ENCODE measurements at regions not wholly inside any gene's neighbourhood (a gene's known extent, or its start where the extent isn't known, plus 50 kb on each side); places are given as distances from the start of the nearest gene placed in this dataset.
"Not testable (repeated sequence)": the region's sequence is repeated elsewhere in the genome, so short reads cannot be mapped to it uniquely, and the experiment has no call there.

GRCh38 chr13:80177327-80177726 is 163.6 kb downstream of the SPRY2 start:
- Histone ChIP-seq H3K4me1 (ENCODE audit: control insufficient read depth, insufficient read depth, low read length) (no peaks in the 10 kb centered on the region), H3K36me3 (ENCODE audit: control insufficient read depth, insufficient read depth, low read length) (no peaks in the 10 kb centered on the region), H3K27me3 (ENCODE audit: control insufficient read depth, insufficient read depth, low read length) (no peaks in the 10 kb centered on the region), H3K27ac (ENCODE audit: low read length) (no peak overlapping the region), H3K4me3 (ENCODE audit: low read length) (no peak overlapping the region), H3K9me3 (ENCODE audit: control insufficient read depth, insufficient read depth, low read length) (no peaks in the 10 kb centered on the region)
- no CpG with 5 or more reads among the region's 3 CpGs for WGBS (ENCODE audit: insufficient coverage, insufficient read length)
- no peak for DNase-seq (ENCODE audit: low read depth, low spot score)

- DNase-seq (ENCODE audit: low read depth, low spot score), result no peak
- WGBS (ENCODE audit: insufficient coverage, insufficient read length), result no CpG with 5 or more reads among the region's 2 CpGs
- H3K4me1 ChIP-seq (ENCODE audit: control insufficient read depth, insufficient read depth, low read length), result no peaks in the 10 kb centered on the region
- H3K27me3 ChIP-seq (ENCODE audit: control insufficient read depth, insufficient read depth, low read length), result no peaks in the 10 kb centered on the region
- H3K9me3 ChIP-seq (ENCODE audit: control insufficient read depth, insufficient read depth, low read length), result no peaks in the 10 kb centered on the region
- no peaks in the 10 kb centered on the region for H3K36me3 ChIP-seq (ENCODE audit: control insufficient read depth, insufficient read depth, low read length)
- no peak overlapping the region for H3K27ac ChIP-seq (ENCODE audit: low read length)
- H3K4me3 ChIP-seq (ENCODE audit: low read length), result no peak overlapping the region
These were observed 167.7 kb downstream of the SPRY2 start for GRCh38 chr13:80173224-80173623.

GRCh38 chr13:80171096-80171495 is 169.8 kb downstream of the SPRY2 start:
- Histone ChIP-seq H3K4me3 (ENCODE audit: low read length) (no peak overlapping the region), H3K36me3 (ENCODE audit: control insufficient read depth, insufficient read depth, low read length) (no peaks in the 10 kb centered on the region), H3K27ac (ENCODE audit: low read length) (no peak overlapping the region), H3K27me3 (ENCODE audit: control insufficient read depth, insufficient read depth, low read length) (no peaks in the 10 kb centered on the region), H3K4me1 (ENCODE audit: control insufficient read depth, insufficient read depth, low read length) (no peaks in the 10 kb centered on the region), H3K9me3 (ENCODE audit: control insufficient read depth, insufficient read depth, low read length) (no peaks in the 10 kb centered on the region)
- WGBS (ENCODE audit: insufficient coverage, insufficient read length), result no CpG with 5 or more reads among the region's 4 CpGs
- no peak for DNase-seq (ENCODE audit: low read depth, low spot score)

- Histone ChIP-seq H3K36me3 (ENCODE audit: control insufficient read depth, insufficient read depth, low read length) (no peaks in the 10 kb centered on the region), H3K4me1 (ENCODE audit: control insufficient read depth, insufficient read depth, low read length) (no peaks in the 10 kb centered on the region), H3K9me3 (ENCODE audit: control insufficient read depth, insufficient read depth, low read length) (no peaks in the 10 kb centered on the region), H3K27ac (ENCODE audit: low read length) (no peak overlapping the region), H3K4me3 (ENCODE audit: low read length) (no peak overlapping the region), H3K27me3 (ENCODE audit: control insufficient read depth, insufficient read depth, low read length) (no peaks in the 10 kb centered on the region)
- WGBS (ENCODE audit: insufficient coverage, insufficient read length), result no CpG with 5 or more reads among the region's 3 CpGs
- no peak for DNase-seq (ENCODE audit: low read depth, low spot score)
These were observed 172.7 kb downstream of the SPRY2 start for GRCh38 chr13:80168089-80168850.

- Histone ChIP-seq H3K36me3 (ENCODE audit: control insufficient read depth, insufficient read depth, low read length) (no peaks in the 10 kb centered on the region), H3K27ac (ENCODE audit: low read length) (no peak overlapping the region), H3K27me3 (ENCODE audit: control insufficient read depth, insufficient read depth, low read length) (no peaks in the 10 kb centered on the region), H3K9me3 (ENCODE audit: control insufficient read depth, insufficient read depth, low read length) (no peaks in the 10 kb centered on the region), H3K4me1 (ENCODE audit: control insufficient read depth, insufficient read depth, low read length) (no peaks in the 10 kb centered on the region), H3K4me3 (ENCODE audit: low read length) (no peak overlapping the region)
- WGBS (ENCODE audit: insufficient coverage, insufficient read length), result no CpG with 5 or more reads among the region's 5 CpGs
- no peak for DNase-seq (ENCODE audit: low read depth, low spot score)
These were observed 174.6 kb downstream of the SPRY2 start for GRCh38 chr13:80166352-80166751.

- Histone ChIP-seq H3K9me3 (ENCODE audit: control insufficient read depth, insufficient read depth, low read length) (no peaks in the 10 kb centered on the region), H3K27me3 (ENCODE audit: control insufficient read depth, insufficient read depth, low read length) (no peaks in the 10 kb centered on the region), H3K36me3 (ENCODE audit: control insufficient read depth, insufficient read depth, low read length) (no peaks in the 10 kb centered on the region), H3K27ac (ENCODE audit: low read length) (no peak overlapping the region), H3K4me1 (ENCODE audit: control insufficient read depth, insufficient read depth, low read length) (no peaks in the 10 kb centered on the region), H3K4me3 (ENCODE audit: low read length) (no peak overlapping the region)
- DNase-seq (ENCODE audit: low read depth, low spot score), result no peak
- WGBS (ENCODE audit: insufficient coverage, insufficient read length), result no CpG with 5 or more reads among the region's 5 CpGs
These were observed 176.5 kb downstream of the SPRY2 start for GRCh38 chr13:80164462-80164861.

- Histone ChIP-seq H3K4me1 (ENCODE audit: control insufficient read depth, insufficient read depth, low read length) (no peaks in the 10 kb centered on the region), H3K4me3 (ENCODE audit: low read length) (no peak overlapping the region), H3K27me3 (ENCODE audit: control insufficient read depth, insufficient read depth, low read length) (no peaks in the 10 kb centered on the region), H3K36me3 (ENCODE audit: control insufficient read depth, insufficient read depth, low read length) (no peaks in the 10 kb centered on the region), H3K9me3 (ENCODE audit: control insufficient read depth, insufficient read depth, low read length) (no peaks in the 10 kb centered on the region), H3K27ac (ENCODE audit: low read length) (no peak overlapping the region)
- WGBS (ENCODE audit: insufficient coverage, insufficient read length), result no CpG with 5 or more reads among the region's 5 CpGs
- DNase-seq (ENCODE audit: low read depth, low spot score), result no peak
These were observed 179.0 kb downstream of the SPRY2 start for GRCh38 chr13:80161896-80162295.

- Histone ChIP-seq H3K36me3 (ENCODE audit: control insufficient read depth, insufficient read depth, low read length) (no peaks in the 10 kb centered on the region), H3K27me3 (ENCODE audit: control insufficient read depth, insufficient read depth, low read length) (no peaks in the 10 kb centered on the region), H3K9me3 (ENCODE audit: control insufficient read depth, insufficient read depth, low read length) (no peaks in the 10 kb centered on the region), H3K27ac (ENCODE audit: low read length) (no peak overlapping the region), H3K4me1 (ENCODE audit: control insufficient read depth, insufficient read depth, low read length) (no peaks in the 10 kb centered on the region), H3K4me3 (ENCODE audit: low read length) (no peak overlapping the region)
- DNase-seq (ENCODE audit: low read depth, low spot score), result no peak
- WGBS (ENCODE audit: insufficient coverage, insufficient read length), result no CpG with 5 or more reads among the region's 2 CpGs
These were observed 179.7 kb downstream of the SPRY2 start for GRCh38 chr13:80161219-80161618.

GRCh38 chr13:80160110-80160509 is 180.8 kb downstream of the SPRY2 start:
- Histone ChIP-seq H3K36me3 (ENCODE audit: control insufficient read depth, insufficient read depth, low read length) (no peaks in the 10 kb centered on the region), H3K4me3 (ENCODE audit: low read length) (no peak overlapping the region), H3K27ac (ENCODE audit: low read length) (no peak overlapping the region), H3K27me3 (ENCODE audit: control insufficient read depth, insufficient read depth, low read length) (no peaks in the 10 kb centered on the region), H3K9me3 (ENCODE audit: control insufficient read depth, insufficient read depth, low read length) (no peaks in the 10 kb centered on the region), H3K4me1 (ENCODE audit: control insufficient read depth, insufficient read depth, low read length) (no peaks in the 10 kb centered on the region)
- DNase-seq (ENCODE audit: low read depth, low spot score), result no peak

GRCh38 chr13:80157261-80157932 is 183.5 kb downstream of the SPRY2 start:
- Histone ChIP-seq H3K4me1 (ENCODE audit: control insufficient read depth, insufficient read depth, low read length) (no peaks in the 10 kb centered on the region), H3K9me3 (ENCODE audit: control insufficient read depth, insufficient read depth, low read length) (no peaks in the 10 kb centered on the region), H3K27me3 (ENCODE audit: control insufficient read depth, insufficient read depth, low read length) (no peaks in the 10 kb centered on the region), H3K4me3 (ENCODE audit: low read length) (no peak overlapping the region), H3K36me3 (ENCODE audit: control insufficient read depth, insufficient read depth, low read length) (no peaks in the 10 kb centered on the region), H3K27ac (ENCODE audit: low read length) (no peak overlapping the region)
- WGBS (ENCODE audit: insufficient coverage, insufficient read length), result no CpG with 5 or more reads among the region's 3 CpGs
- DNase-seq (ENCODE audit: low read depth, low spot score), result no peak

- not testable (repeated sequence) for DNase-seq (ENCODE audit: low read depth, low spot score); H3K27ac ChIP-seq (ENCODE audit: low read length); H3K9me3 ChIP-seq (ENCODE audit: control insufficient read depth, insufficient read depth, low read length); H3K4me3 ChIP-seq (ENCODE audit: low read length); H3K27me3 ChIP-seq (ENCODE audit: control insufficient read depth, insufficient read depth, low read length); H3K36me3 ChIP-seq (ENCODE audit: control insufficient read depth, insufficient read depth, low read length); H3K4me1 ChIP-seq (ENCODE audit: control insufficient read depth, insufficient read depth, low read length)
- no CpG with 5 or more reads among the region's 16 CpGs for WGBS (ENCODE audit: insufficient coverage, insufficient read length)
These were observed 188.8 kb downstream of the SPRY2 start for GRCh38 chr13:80152142-80152541.
